Prostate gland (tissue), 2 donors: ENCODE measurements at regions not wholly inside any gene's neighbourhood (a gene's known extent, or its start where the extent isn't known, plus 50 kb on each side); places are given as distances from the start of the nearest gene placed in this dataset.

Source experiments
- DNase-seq: peaks from one replicate; pipeline ENCODE4 v3.0.0-alpha.2; 2019; ENCODE audit warnings: low spot score
- H3K27ac ChIP-seq, 2 donors: fragments of 200-600 bp; sonication (generic); 2 replicates each; pipeline ENCODE4 v1.5.1; 2017 to 2019
- H3K27me3 ChIP-seq: fragments of 200-600 bp; sonication (generic); replicated peaks from 2 replicates; pipeline ENCODE4 v1.5.1; 2019; ENCODE audit not compliant: insufficient read depth
- H3K36me3 ChIP-seq, 2 donors: fragments of 200-600 bp; sonication (generic); 1 replicate in 1 of 2; 2 replicates in 1 of 2; pipeline versions ENCODE4 v1.5.1 to v1.8.1; 2017 to 2019
- H3K4me1 ChIP-seq: fragments of 200-600 bp; sonication (generic); replicated peaks from 2 replicates; pipeline ENCODE4 v1.5.1; 2019
- H3K4me3 ChIP-seq, 2 donors: fragments of 200-600 bp; sonication (generic); 2 replicates each; pipeline ENCODE4 v1.5.1; 2017 to 2019
- H3K9me3 ChIP-seq: fragments of 200-600 bp; sonication (generic); 2 replicates; pipeline ENCODE4 v1.5.1; 2017
- CTCF ChIP-seq, 4 experiments: fragments of 200-600 bp in 2 of 4; fragments of 450-650 bp in 2 of 4; sonication (generic) in 2 of 4; IDR thresholded peaks; 1 replicate in 3 of 4; 2 replicates in 1 of 4; pipeline ENCODE4 v1.5.1; 2016 to 2019; ENCODE audit warnings: antibody characterized with exemption in 4 of 4, mild to moderate bottlenecking in 2 of 4, moderate library complexity in 2 of 4
- POLR2A ChIP-seq: fragments of 450-650 bp; IDR thresholded peaks from one replicate; pipeline ENCODE4 v1.6.1; 2016; ENCODE audit warnings: antibody characterized with exemption, mild to moderate bottlenecking
- POLR2AphosphoS5 ChIP-seq: sonication (generic); formaldehyde crosslinking; IDR thresholded peaks from one replicate; pipeline ENCODE4 v1.6.1; 2017; ENCODE audit warnings: antibody characterized with exemption
- WGBS: methylation state at CpG from one replicate; pipeline ENCODE4 v1.1.5; 2018; 5-methylcytosine and 5-hydroxymethylcytosine counted together
- intact Hi-C: fragments of 100-400 bp; cut with DNase I; formaldehyde crosslinking; loops from one replicate; pipeline ENCODE4 v1.14.2; 2022

- no peak overlapping the region for H3K4me3 ChIP-seq
- DNase-seq: no peak
- TF ChIP-seq POLR2AphosphoS5 (no peak), CTCF (IDR thresholded peaks at IDR 0.05) (no peak), POLR2A (no peak)
- intact Hi-C loops: no loop called here
- H3K9me3 ChIP-seq: no peaks in the 10 kb centered on the region
- H3K4me1 ChIP-seq: no peaks in the 10 kb centered on the region
- H3K27me3 ChIP-seq: no peaks in the 10 kb centered on the region
- 47% methylated on average over 10 of the region's 10 CpGs for WGBS
- H3K36me3 ChIP-seq: no peaks in the 10 kb centered on the region
- no peak overlapping the region for H3K27ac ChIP-seq
Observed at GRCh38 chr18:78526275-78526674, 453.3 kb upstream of the SALL3 start.

- Histone ChIP-seq H3K4me1 (no peaks in the 10 kb centered on the region), H3K27ac (no peak overlapping the region), H3K27me3 (no peaks in the 10 kb centered on the region), H3K9me3 (no peaks in the 10 kb centered on the region), H3K4me3 (no peak overlapping the region), H3K36me3 (no peaks in the 10 kb centered on the region)
- DNase-seq: no peak
- WGBS: 78% methylated on average over 19 of the region's 19 CpGs
- no peak for TF ChIP-seq POLR2A
- TF ChIP-seq CTCF (IDR thresholded peaks at IDR 0.05): no peak
- TF ChIP-seq POLR2AphosphoS5: no peak
- intact Hi-C loops: no loop called here
Observed at GRCh38 chr18:78526923-78527711, 452.5 kb upstream of the SALL3 start.

GRCh38 chr18:78527984-78528383 lies 451.6 kb upstream of the SALL3 start:
- Histone ChIP-seq H3K9me3 (no peaks in the 10 kb centered on the region), H3K27ac (no peak overlapping the region), H3K4me3 (no peak overlapping the region), H3K36me3 (no peaks in the 10 kb centered on the region), H3K27me3 (no peaks in the 10 kb centered on the region), H3K4me1 (no peaks in the 10 kb centered on the region)
- DNase-seq: no peak
- no peak for TF ChIP-seq CTCF (IDR thresholded peaks at IDR 0.05)
- no peak for TF ChIP-seq POLR2A
- no peak for TF ChIP-seq POLR2AphosphoS5
- 88% methylated on average over 11 of the region's 11 CpGs for WGBS
- intact Hi-C loops: no loop called here

- H3K27ac ChIP-seq: no peak overlapping the region
- H3K4me1 ChIP-seq: no peaks in the 10 kb centered on the region
- intact Hi-C loops: no loop called here
- no peaks in the 10 kb centered on the region for H3K36me3 ChIP-seq
- DNase-seq: no peak
- no peak for TF ChIP-seq POLR2A
- no peak for TF ChIP-seq POLR2AphosphoS5
- TF ChIP-seq CTCF (IDR thresholded peaks at IDR 0.05): no peak
- no peak overlapping the region for H3K4me3 ChIP-seq
- 76% methylated on average over 17 of the region's 17 CpGs for WGBS
- no peaks in the 10 kb centered on the region for H3K27me3 ChIP-seq
- no peaks in the 10 kb centered on the region for H3K9me3 ChIP-seq
Observed at GRCh38 chr18:78528411-78529258, 451.0 kb upstream of the SALL3 start.
